LNCAP (cell line): ENCODE measurements at regions not wholly inside any gene's neighbourhood (a gene's known extent, or its start where the extent isn't known, plus 50 kb on each side); places are given as distances from the start of the nearest gene placed in this dataset.

Source experiments
- TF ChIP-seq, protein P1 (sequence below): fragments of 450-650 bp; IDR thresholded peaks from 2 replicates; pipeline ENCODE4 v1.5.1; 2017; ENCODE audit warnings: mild to moderate bottlenecking

DNA sequence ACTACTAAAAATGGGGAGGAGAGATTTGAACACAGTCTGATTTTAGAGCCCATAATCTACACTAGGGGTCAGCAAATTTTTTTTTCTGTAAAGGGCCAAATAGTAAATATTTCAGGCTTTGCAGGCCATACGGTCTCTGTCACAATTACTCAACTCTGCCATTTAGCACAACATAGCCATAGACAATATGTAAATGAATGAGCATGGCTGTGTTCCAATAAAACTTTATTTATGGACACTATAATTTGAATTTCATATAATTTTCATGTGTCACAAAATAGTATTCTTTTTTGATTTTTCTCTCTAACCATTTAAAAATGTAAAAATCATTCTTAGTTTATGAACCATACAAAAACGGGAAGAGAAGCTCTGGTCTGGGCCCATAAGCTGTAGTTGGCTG is 309.4 kb downstream of the GPD2 start:
- TF ChIP-seq, protein P1, sequence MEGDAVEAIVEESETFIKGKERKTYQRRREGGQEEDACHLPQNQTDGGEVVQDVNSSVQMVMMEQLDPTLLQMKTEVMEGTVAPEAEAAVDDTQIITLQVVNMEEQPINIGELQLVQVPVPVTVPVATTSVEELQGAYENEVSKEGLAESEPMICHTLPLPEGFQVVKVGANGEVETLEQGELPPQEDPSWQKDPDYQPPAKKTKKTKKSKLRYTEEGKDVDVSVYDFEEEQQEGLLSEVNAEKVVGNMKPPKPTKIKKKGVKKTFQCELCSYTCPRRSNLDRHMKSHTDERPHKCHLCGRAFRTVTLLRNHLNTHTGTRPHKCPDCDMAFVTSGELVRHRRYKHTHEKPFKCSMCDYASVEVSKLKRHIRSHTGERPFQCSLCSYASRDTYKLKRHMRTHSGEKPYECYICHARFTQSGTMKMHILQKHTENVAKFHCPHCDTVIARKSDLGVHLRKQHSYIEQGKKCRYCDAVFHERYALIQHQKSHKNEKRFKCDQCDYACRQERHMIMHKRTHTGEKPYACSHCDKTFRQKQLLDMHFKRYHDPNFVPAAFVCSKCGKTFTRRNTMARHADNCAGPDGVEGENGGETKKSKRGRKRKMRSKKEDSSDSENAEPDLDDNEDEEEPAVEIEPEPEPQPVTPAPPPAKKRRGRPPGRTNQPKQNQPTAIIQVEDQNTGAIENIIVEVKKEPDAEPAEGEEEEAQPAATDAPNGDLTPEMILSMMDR, result no peak

DNA sequence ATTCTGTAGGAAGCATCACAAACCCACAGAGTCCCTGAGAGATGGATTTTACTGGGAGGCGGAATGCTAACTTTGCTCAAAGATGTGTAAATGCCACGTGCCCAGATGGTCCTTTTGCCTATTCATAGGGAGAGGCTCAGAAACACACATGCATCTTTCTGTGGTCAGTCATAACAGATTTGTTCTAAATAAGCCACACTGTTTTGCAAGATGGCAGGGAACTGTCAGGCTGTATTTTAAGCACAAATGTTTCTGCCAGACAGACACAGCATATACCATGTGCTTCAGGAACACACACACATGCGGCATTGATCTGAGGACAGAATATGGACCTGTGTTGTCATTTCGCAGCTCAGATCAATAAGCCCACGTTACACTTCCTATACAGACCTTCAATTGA is 312.0 kb downstream of the GPD2 start:
- TF ChIP-seq, protein P1, result no peak

DNA sequence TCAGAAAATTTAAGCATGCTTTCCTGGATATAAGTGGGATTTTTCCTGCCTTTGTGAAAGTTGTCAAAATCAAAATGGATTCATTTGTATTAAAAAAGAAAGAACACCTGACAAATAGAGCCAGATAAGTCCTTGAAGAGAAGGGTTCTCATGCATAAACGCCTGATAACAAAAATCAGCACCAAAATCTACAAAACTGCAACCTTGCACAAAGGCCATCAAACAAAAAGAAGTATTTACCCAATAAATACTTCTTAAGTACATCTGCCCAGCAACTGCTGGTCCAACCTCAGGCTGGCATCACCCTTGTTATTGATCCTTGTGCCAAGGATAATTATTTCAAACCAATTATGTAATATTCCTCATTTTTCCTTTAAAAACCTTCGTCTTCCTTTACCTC is 315.9 kb downstream of the GPD2 start:
- TF ChIP-seq, protein P1, result no peak

DNA sequence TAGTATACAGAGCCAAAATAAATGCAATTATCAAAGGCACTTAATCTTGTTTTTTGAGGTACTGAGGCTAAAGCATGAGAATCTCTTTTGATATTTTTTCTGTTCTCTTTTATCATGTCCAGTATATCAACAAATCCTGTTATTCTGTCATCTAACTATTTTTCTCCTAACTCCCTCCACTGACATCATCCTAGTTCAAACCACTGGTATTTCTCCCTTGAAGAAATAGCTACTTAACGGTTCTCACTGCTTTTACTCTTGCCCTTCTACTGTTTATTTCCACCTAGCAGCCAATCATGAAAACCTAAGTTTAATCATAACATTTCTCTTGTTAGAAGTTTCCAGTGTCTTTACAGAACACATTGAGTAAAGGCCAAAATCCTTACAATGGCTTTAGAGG is 317.6 kb downstream of the GPD2 start:
- TF ChIP-seq, protein P1, result no peak

DNA sequence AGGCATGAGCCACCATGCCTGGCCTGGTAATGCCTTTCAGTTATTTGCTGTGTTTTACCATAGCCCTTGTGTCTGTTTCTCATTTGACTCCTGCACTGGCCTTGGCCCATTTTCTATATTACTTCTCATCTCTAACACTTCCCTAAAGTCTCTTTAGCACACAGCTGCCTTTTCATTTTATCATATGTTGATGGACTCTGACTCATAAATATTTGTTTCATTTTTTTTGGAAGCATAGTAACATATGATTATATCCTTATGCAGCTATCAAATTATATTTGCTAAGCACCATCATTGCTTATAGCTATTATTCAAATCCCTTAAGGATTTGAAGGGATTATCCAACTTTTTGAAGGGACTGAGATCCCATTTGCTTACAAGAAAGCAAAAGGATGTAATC is 320.3 kb downstream of the GPD2 start:
- TF ChIP-seq, protein P1, result no peak

DNA sequence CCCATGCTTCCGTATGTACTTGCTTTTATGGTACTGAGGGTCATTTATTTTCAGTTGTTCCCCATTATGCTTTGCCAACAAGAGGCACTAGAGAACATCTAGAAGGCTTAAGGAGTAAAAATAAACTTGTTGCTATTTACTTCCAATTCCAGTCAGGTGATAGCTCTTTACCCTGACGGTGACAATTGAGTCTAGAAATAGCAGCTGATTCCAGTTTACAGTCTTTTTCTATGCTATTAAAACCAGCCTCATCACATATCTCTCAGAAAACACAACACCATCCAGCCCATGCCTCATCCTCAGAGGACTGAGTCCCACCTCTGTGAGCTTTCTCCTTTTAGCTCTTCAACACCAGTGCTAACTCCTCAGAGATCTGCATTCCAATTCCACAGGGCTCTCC is 327.0 kb downstream of the GPD2 start:
- TF ChIP-seq, protein P1, result no peak

DNA sequence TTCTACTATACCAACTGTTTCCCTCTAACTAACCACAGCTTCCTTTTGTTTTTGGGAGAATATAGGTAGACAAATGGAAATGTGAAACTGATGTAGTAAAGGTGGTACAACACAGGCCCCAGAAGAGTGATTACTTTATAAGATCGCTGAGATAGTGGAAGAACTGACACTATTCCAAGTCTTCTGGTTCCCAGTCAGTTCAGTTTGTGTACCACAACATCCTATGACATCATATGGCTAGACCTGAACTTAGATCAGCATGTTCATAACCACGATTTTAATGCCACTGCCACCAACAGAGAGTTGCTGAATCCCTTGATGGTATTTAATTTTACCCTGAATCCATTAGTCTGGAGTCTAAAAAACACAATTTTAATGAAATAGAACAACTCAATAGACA is 328.9 kb downstream of the GPD2 start:
- TF ChIP-seq, protein P1, result no peak

DNA sequence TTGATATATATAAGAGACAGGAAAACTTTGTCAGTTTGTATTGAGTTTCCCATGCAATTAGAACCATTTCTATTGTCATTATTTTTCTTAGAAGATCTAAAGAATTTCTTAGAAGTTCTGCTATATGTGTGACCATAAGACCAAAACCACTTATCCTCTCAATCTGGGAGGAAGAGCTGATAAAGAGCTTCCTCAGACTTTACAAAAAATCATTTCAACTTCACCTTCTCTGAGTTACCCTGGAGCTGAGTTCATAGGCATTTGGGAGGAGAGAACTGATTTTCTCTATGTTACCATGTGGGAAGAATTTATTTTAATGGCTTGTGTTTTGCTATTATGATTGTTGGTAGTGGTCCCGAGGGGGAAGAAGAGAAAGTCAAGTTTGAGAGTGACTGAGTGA is 329.3 kb downstream of the GPD2 start:
- TF ChIP-seq, protein P1, result no peak
